Kidney (tissue), 13 donors: ENCODE measurements at regions not wholly inside any gene's neighbourhood (a gene's known extent, or its start where the extent isn't known, plus 50 kb on each side); places are given as distances from the start of the nearest gene placed in this dataset.

Experiments
- DNase-seq, 5 donors: peaks; one replicate each; pipeline ENCODE4 v3.0.0-alpha.2; 2013 to 2020
- FAIRE-seq: peaks from 2 replicates; lab custom pipeline; 2012; peaks lifted over from hg19 to GRCh38; lab: Jason Lieb, UNC
- H3K27ac ChIP-seq, 2 donors: one replicate each; pipeline ENCODE4 v1.7.0; 2013; ENCODE audit warnings: low read depth in 2 of 2, low read length in 2 of 2, inconsistent platforms in 1 of 2
- H3K27me3 ChIP-seq: one replicate; pipeline ENCODE4 v1.7.1; 2013; ENCODE audit warnings: low read length, inconsistent platforms; ENCODE audit not compliant: control insufficient read depth, insufficient read depth
- H3K36me3 ChIP-seq, 3 donors: one replicate each; pipeline versions ENCODE4 v1.7.0 to v1.7.1; 2013; ENCODE audit warnings: low read length in 3 of 3, control low read depth in 1 of 3, inconsistent platforms in 1 of 3; ENCODE audit not compliant: insufficient read depth in 3 of 3, control insufficient read depth in 2 of 3
- H3K4me1 ChIP-seq, 3 donors: one replicate each; pipeline versions ENCODE4 v1.7.0 to v1.7.1; 2013; ENCODE audit warnings: low read length in 3 of 3, inconsistent platforms in 1 of 3, low read depth in 1 of 3; ENCODE audit not compliant: control insufficient read depth in 2 of 3, insufficient read depth in 2 of 3
- H3K4me3 ChIP-seq, 3 donors: one replicate each; pipeline versions ENCODE4 v1.7.0 to v1.8.1; 2013; ENCODE audit warnings: low read length in 3 of 3, control low read depth in 1 of 3, inconsistent platforms in 1 of 3
- H3K9ac ChIP-seq, 3 donors: one replicate each; pipeline versions ENCODE4 v1.7.0 to v1.7.1; 2013; ENCODE audit warnings: low read length in 3 of 3, control low read depth in 1 of 3, inconsistent platforms in 1 of 3
- H3K9me3 ChIP-seq, 3 donors: one replicate each; pipeline versions ENCODE4 v1.7.0 to v1.7.1; 2013; ENCODE audit warnings: low read length in 3 of 3, control low read depth in 1 of 3, inconsistent platforms in 1 of 3; ENCODE audit not compliant: control insufficient read depth in 2 of 3, insufficient read depth in 1 of 3
- intact Hi-C: fragments of 100-400 bp; cut with DNase I; formaldehyde crosslinking; loops from one replicate; pipeline ENCODE4 v1.11.1; 2022
- TF ChIP-seq, protein P1 (sequence below): IDR thresholded peaks from 3 replicates; pipeline ENCODE4 v1.5.1; 2012; ENCODE audit warnings: mild to moderate bottlenecking, moderate library complexity, borderline replicate concordance; ENCODE audit not compliant: insufficient read depth; ENCODE audit errors: extremely low read depth
- donor health status: control.
- donor health status: control.
- donor health status: control.
- donor health status: control.
- donor health status: control.
- donor health status: DM: yes; HTN: yes; CAD: no.
- donor health status: Normal renal cell carcinoma (clear cell type).

DNA sequence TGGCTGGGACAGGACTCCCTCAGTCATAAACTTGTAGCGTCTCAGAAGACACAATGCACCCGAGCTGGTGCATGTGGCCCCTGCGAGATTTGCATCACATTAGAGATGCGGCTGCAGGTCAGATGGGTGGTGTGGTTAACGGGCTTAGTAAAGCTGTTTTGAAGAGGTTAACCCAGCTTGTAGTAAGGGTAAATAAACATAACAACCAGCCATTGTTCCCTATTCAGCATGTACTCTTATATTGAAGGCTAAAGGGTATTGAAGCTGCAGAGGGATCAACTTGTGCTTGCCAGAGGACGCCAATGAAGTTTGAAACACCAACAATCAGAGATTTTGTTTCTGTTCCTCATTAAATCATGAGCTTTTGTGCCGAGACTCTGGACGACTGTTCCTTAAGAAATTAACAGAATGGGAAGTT is 79.4 kb downstream of the ZIC5 start:
- Histone ChIP-seq H3K4me1 (no peaks in the 10 kb centered on the region), H3K9ac (no peak overlapping the region), H3K4me3 (no peak overlapping the region), H3K9me3 (no peaks in the 10 kb centered on the region), H3K36me3 (no peaks in the 10 kb centered on the region), H3K27ac (no peak overlapping the region), H3K27me3 (peaks cover 20% of the 10 kb centered on the region)
- TF ChIP-seq, protein P1, sequence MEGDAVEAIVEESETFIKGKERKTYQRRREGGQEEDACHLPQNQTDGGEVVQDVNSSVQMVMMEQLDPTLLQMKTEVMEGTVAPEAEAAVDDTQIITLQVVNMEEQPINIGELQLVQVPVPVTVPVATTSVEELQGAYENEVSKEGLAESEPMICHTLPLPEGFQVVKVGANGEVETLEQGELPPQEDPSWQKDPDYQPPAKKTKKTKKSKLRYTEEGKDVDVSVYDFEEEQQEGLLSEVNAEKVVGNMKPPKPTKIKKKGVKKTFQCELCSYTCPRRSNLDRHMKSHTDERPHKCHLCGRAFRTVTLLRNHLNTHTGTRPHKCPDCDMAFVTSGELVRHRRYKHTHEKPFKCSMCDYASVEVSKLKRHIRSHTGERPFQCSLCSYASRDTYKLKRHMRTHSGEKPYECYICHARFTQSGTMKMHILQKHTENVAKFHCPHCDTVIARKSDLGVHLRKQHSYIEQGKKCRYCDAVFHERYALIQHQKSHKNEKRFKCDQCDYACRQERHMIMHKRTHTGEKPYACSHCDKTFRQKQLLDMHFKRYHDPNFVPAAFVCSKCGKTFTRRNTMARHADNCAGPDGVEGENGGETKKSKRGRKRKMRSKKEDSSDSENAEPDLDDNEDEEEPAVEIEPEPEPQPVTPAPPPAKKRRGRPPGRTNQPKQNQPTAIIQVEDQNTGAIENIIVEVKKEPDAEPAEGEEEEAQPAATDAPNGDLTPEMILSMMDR, result no peak
- intact Hi-C loops, result no loop called here
- FAIRE-seq, result no peak
- no peak for DNase-seq

DNA sequence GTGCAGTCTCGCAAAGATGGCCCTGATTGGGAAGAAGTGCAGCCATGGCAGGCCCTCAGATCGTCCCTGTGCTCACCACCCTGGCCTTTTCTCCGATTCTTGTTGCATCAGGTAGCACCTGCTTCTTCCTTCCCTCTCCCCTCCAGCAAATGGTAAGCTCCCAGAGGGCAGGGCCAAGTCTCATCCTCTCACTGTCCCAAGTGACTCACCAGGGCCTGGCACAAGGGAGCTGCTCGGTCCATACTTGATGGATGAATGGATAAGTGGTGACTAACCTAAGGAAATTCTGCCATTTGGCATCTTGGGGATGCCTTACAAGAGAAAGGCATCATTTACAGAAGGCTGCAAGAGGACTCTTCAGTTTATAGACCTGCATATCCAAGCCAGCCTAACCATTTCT is 84.9 kb downstream of the ZIC5 start:
- no peaks in the 10 kb centered on the region for H3K36me3 ChIP-seq
- H3K27ac ChIP-seq, result no peak overlapping the region
- H3K4me3 ChIP-seq, result no peak overlapping the region
- intact Hi-C loops, result no loop called here
- DNase-seq (no peak), FAIRE-seq (no peak)
- H3K27me3 ChIP-seq, result no peaks in the 10 kb centered on the region
- H3K9ac ChIP-seq, result no peak overlapping the region
- H3K9me3 ChIP-seq, result no peaks in the 10 kb centered on the region
- H3K4me1 ChIP-seq, result no peaks in the 10 kb centered on the region
- TF ChIP-seq, protein P1, result no peak

DNA sequence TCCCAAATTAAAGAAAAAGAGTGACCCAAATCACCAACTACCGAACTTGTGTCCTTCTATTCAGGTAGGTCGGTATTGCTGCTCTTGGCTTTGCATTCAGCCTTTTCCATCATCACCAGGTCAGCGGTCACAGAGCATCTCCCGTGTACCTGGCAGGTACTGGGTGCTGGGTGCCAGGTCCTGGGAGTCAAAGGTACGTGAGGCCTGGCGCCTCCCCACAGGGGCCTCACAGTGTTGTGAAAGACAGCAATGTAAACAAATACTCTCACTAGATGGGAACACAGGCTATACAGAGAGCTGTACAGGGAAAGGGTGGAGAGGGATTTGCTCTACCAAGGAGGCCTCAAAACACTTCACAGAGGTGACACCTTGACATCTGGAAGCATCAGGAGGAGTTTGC is 86.7 kb downstream of the ZIC5 start:
- Histone ChIP-seq H3K4me1 (no peaks in the 10 kb centered on the region), H3K9me3 (no peaks in the 10 kb centered on the region), H3K27me3 (no peaks in the 10 kb centered on the region), H3K27ac (no peak overlapping the region), H3K36me3 (no peaks in the 10 kb centered on the region), H3K9ac (no peak overlapping the region), H3K4me3 (no peak overlapping the region)
- FAIRE-seq (no peak), DNase-seq (no peak)
- intact Hi-C loops, result no loop called here
- TF ChIP-seq, protein P1, result no peak

DNA sequence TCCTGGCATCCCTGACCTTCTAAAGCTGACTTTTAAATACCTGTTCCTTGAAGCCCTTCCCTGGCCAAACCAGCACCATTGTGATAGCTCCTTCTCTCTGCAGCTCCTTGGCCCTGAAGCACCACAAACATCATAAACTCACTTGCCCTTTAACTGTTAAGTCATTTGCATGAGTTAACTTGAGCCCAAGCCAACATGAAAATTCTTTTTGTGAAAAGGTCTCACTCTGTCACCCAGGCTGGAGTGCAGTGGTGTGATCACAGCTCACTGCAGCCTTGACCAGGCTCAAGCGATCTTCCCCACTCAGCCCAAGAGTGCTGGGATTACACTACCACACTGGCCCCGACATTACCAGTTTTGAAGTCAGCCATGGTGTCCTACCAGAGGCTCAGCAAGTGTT is 87.8 kb downstream of the ZIC5 start:
- TF ChIP-seq, protein P1, result no peak
- intact Hi-C loops, result no loop called here

More for the DNA sequence above, 87.8 kb downstream of the ZIC5 start:
- Histone ChIP-seq H3K36me3 (no peaks in the 10 kb centered on the region), H3K27me3 (no peaks in the 10 kb centered on the region), H3K9me3 (no peaks in the 10 kb centered on the region), H3K9ac (no peak overlapping the region), H3K4me3 (no peak overlapping the region), H3K4me1 (no peaks in the 10 kb centered on the region), H3K27ac (no peak overlapping the region)
- no peak for DNase-seq
- no peak for FAIRE-seq
